Stimulated activated naive CD8-positive, alpha-beta T cell treated with anti-CD3 and anti-CD28 coated beads, Interleukin-15, amount 100 ng/mL, for 72 hours (primary cell): ENCODE measurements at regions not wholly inside any gene's neighbourhood (a gene's known extent, or its start where the extent isn't known, plus 50 kb on each side); places are given as distances from the start of the nearest gene placed in this dataset.

Experiments used
- ATAC-seq: fragments of 150-1000 bp; cut with Tn5 transposase; 2 replicates; pipeline ENCODE4 v1.10.0; 2021; ENCODE audit warnings: mild to moderate bottlenecking, moderate library complexity
- DNase-seq, 2 donors: peaks; one replicate each; pipeline ENCODE4 v3.0.0; 2021 to 2022
- H3K27ac Mint-ChIP-seq, 2 donors: one replicate each; pipeline ENCODE4 v1.8.0; 2022; ENCODE audit warnings: mild to moderate bottlenecking in 2 of 2, mixed read lengths in 2 of 2, moderate library complexity in 2 of 2
- H3K27me3 Mint-ChIP-seq: one replicate; pipeline ENCODE4 v1.8.0; 2022; ENCODE audit warnings: mixed read lengths
- H3K4me1 Mint-ChIP-seq: one replicate; pipeline ENCODE4 v1.8.0; 2022; ENCODE audit warnings: mild to moderate bottlenecking, mixed read lengths
- H3K4me3 Mint-ChIP-seq, 2 donors: one replicate each; pipeline ENCODE4 v1.8.0; 2022; ENCODE audit warnings: mild to moderate bottlenecking in 2 of 2, mixed read lengths in 2 of 2, moderate library complexity in 1 of 2
- H3K9me3 Mint-ChIP-seq, 2 donors: one replicate each; pipeline ENCODE4 v1.8.0; 2022; ENCODE audit warnings: mixed read lengths in 2 of 2

- DNase-seq (no peak), ATAC-seq (no peak)
- Mint-ChIP-seq H3K4me3 (no peak overlapping the region), H3K4me1 (no peaks in the 10 kb centered on the region), H3K27ac (no peak overlapping the region), H3K27me3 (no peaks in the 10 kb centered on the region), H3K9me3 (peaks cover 0 to 5% of the 10 kb centered on the region in 2 donors)
Observed at GRCh38 chr3:99352811-99353210, 285.6 kb upstream of the COL8A1 start.

GRCh38 chr3:99351122-99351521 is 287.3 kb upstream of the COL8A1 start:
- ATAC-seq (no peak), DNase-seq (no peak)
- no peak overlapping the region for H3K27ac Mint-ChIP-seq
- H3K27me3 Mint-ChIP-seq: no peaks in the 10 kb centered on the region
- H3K9me3 Mint-ChIP-seq: no peaks in the 10 kb centered on the region
- no peaks in the 10 kb centered on the region for H3K4me1 Mint-ChIP-seq
- no peak overlapping the region for H3K4me3 Mint-ChIP-seq

DNA sequence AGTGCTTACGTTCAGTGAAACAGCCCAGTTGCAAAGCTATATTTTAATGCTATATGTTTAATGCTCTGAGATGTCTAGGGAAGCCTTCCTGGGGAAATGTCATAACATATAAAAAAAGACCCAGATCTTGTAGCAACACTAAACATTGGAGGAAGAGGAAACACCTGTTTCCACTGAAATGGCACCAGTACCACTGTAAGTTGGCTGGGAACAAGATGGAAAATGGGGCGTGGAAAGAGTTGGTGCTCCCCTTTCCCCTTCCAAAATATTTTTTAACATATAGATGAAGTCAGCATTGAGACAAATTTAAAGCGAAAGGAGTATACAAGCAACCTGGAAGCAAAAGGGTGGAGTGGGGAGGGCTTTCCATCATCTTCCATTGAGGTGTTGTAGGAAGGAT is 289.9 kb upstream of the COL8A1 start:
- Mint-ChIP-seq H3K9me3 (no peaks in the 10 kb centered on the region), H3K4me3 (no peak overlapping the region), H3K27ac (no peak overlapping the region), H3K27me3 (no peaks in the 10 kb centered on the region), H3K4me1 (no peaks in the 10 kb centered on the region)
- no peak for ATAC-seq
- no peak for DNase-seq

DNA sequence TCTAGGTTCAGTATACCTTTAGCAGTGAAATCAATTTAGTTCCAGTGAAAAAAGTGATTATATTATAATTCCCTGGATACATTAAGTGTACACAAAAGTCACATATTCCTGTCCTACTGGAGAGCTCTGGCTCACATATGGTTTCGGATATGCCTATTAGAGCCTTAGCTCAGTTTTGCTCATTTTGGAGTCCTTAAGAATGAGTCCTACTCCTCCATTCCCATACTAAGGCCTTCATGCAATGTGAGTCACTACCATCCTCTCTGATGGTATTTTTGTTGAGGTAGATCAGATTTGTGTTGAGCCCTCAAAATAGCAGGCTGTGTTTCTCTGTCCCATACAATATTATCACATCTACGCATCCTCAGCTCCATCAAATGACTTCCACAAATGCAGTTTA is 294.2 kb upstream of the COL8A1 start:
- ATAC-seq (no peak), DNase-seq (no peak)
- no peak overlapping the region for H3K27ac Mint-ChIP-seq
- H3K4me1 Mint-ChIP-seq: no peaks in the 10 kb centered on the region
- H3K4me3 Mint-ChIP-seq: no peak overlapping the region
- H3K27me3 Mint-ChIP-seq: no peaks in the 10 kb centered on the region
- peaks cover 0 to 8% of the 10 kb centered on the region in 2 donors for H3K9me3 Mint-ChIP-seq

DNA sequence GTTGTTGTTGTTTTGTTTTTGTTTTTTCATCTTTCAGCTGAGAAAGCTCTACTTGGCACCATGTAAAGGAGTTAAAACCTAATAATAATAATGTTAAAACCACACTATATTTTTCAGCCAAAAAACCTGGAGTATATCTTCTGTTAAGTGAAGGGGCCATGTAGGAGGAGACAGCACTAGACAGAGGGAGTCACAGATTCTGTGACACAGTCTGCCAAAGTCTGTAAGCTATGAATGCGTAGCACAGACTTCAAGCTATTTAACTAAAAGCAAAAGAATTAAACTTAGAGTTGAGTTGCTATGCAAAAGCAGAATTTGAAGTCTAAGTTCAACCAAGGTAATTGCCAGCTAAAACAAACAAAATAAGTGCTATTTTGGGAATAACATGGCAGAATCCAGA is 296.0 kb upstream of the COL8A1 start:
- no peak for DNase-seq
- H3K27ac Mint-ChIP-seq: no peak overlapping the region
- H3K4me1 Mint-ChIP-seq: no peaks in the 10 kb centered on the region
- H3K4me3 Mint-ChIP-seq: no peak overlapping the region
- no peaks in the 10 kb centered on the region for H3K27me3 Mint-ChIP-seq
- no peak for ATAC-seq
- H3K9me3 Mint-ChIP-seq: peaks cover 0 to 8% of the 10 kb centered on the region in 2 donors

GRCh38 chr3:99339222-99339621 is 299.2 kb upstream of the COL8A1 start:
- Mint-ChIP-seq H3K4me3 (no peak overlapping the region), H3K9me3 (peaks cover 0 to 13% of the 10 kb centered on the region in 2 donors), H3K4me1 (no peaks in the 10 kb centered on the region), H3K27me3 (no peaks in the 10 kb centered on the region), H3K27ac (no peak overlapping the region)
- DNase-seq (no peak), ATAC-seq (no peak)

GRCh38 chr3:99332718-99333117 is 305.7 kb upstream of the COL8A1 start:
- Mint-ChIP-seq H3K27me3 (no peaks in the 10 kb centered on the region), H3K9me3 (peaks cover 0 to 7% of the 10 kb centered on the region in 2 donors), H3K4me1 (no peaks in the 10 kb centered on the region), H3K27ac (no peak overlapping the region), H3K4me3 (no peak overlapping the region)
- no peak for DNase-seq
- no peak for ATAC-seq

DNA sequence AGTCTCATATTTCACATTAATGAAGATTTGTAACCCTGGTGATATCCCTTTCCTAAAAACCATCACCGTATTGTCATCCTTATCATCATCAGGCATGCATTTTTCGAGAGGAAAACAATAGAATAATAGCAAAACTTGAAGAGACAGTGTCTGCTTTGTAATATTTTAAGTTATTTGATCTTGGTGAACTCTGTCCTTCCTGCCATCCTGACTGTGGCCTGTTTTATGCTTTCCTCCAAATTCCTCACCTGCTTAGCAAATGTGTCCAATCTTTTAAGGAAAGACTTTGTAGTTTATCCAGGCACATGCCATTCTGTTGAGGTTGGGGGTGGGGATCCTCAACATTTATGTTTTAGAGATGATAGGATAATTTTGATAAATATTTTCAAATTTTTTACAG is 306.1 kb upstream of the COL8A1 start:
- H3K9me3 Mint-ChIP-seq: peaks cover 1 to 7% of the 10 kb centered on the region in 2 donors
- no peaks in the 10 kb centered on the region for H3K27me3 Mint-ChIP-seq
- no peak for ATAC-seq
- DNase-seq: no peak
- no peak overlapping the region for H3K4me3 Mint-ChIP-seq
- H3K27ac Mint-ChIP-seq: no peak overlapping the region
- H3K4me1 Mint-ChIP-seq: no peaks in the 10 kb centered on the region

- no peaks in the 10 kb centered on the region for H3K4me1 Mint-ChIP-seq
- H3K27ac Mint-ChIP-seq: no peak overlapping the region
- H3K27me3 Mint-ChIP-seq: no peaks in the 10 kb centered on the region
- no peak for DNase-seq
- ATAC-seq: no peak
- H3K9me3 Mint-ChIP-seq: peaks cover 4 to 7% of the 10 kb centered on the region in 2 donors
- H3K4me3 Mint-ChIP-seq: no peak overlapping the region
Observed at GRCh38 chr3:99330924-99331532, 307.4 kb upstream of the COL8A1 start.

- Mint-ChIP-seq H3K27ac (no peak overlapping the region), H3K4me3 (no peak overlapping the region), H3K4me1 (no peaks in the 10 kb centered on the region), H3K27me3 (no peaks in the 10 kb centered on the region), H3K9me3 (peaks cover 4 to 7% of the 10 kb centered on the region in 2 donors)
- DNase-seq: no peak
- ATAC-seq: no peak
Observed at GRCh38 chr3:99330281-99330680, 308.1 kb upstream of the COL8A1 start.

- H3K27ac Mint-ChIP-seq: no peak overlapping the region
- DNase-seq: no peak
- H3K9me3 Mint-ChIP-seq: peaks cover 0 to 4% of the 10 kb centered on the region in 2 donors
- H3K27me3 Mint-ChIP-seq: no peaks in the 10 kb centered on the region
- no peaks in the 10 kb centered on the region for H3K4me1 Mint-ChIP-seq
- ATAC-seq: no peak
- no peak overlapping the region for H3K4me3 Mint-ChIP-seq
Observed at GRCh38 chr3:99325402-99325801, 313.0 kb upstream of the COL8A1 start.

DNA sequence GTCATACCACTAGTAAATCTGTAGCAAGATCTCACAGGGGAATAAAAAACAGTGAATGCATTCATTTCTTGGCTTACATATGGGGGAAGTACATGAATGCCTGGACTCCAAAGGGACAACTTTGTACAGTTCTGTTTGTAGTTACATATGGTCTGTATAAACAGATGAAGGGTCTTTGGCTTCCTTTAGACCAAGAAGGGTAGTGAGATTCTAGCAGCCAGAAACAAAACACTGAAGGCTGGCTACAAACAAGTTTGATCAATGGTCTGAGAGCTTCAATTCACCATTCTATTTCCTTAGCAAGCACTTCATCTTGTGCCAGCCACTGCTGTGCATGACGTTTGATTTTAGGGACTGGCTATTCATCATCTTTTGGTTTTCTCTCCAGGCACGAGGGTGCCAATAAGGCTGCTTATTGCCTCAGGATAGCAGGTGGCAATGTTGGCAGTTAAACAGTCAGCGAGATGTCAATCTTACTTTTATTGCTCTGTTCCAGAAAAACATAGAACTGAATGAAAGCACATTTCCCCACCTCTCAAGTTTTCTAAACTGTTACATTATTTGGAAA is 313.7 kb upstream of the COL8A1 start:
- Mint-ChIP-seq H3K27ac (no peak overlapping the region), H3K4me3 (no peak overlapping the region), H3K4me1 (no peaks in the 10 kb centered on the region), H3K27me3 (no peaks in the 10 kb centered on the region), H3K9me3 (peaks cover 0 to 4% of the 10 kb centered on the region in 2 donors)
- DNase-seq: no peak
- no peak for ATAC-seq

GRCh38 chr3:99323940-99324339 is 314.5 kb upstream of the COL8A1 start:
- Mint-ChIP-seq H3K4me3 (no peak overlapping the region), H3K27ac (no peak overlapping the region), H3K9me3 (peaks cover 0 to 4% of the 10 kb centered on the region in 2 donors), H3K27me3 (no peaks in the 10 kb centered on the region), H3K4me1 (no peaks in the 10 kb centered on the region)
- no peak for ATAC-seq
- DNase-seq: no peak

GRCh38 chr3:99322551-99322950 is 315.8 kb upstream of the COL8A1 start:
- H3K27ac Mint-ChIP-seq: no peak overlapping the region

DNA sequence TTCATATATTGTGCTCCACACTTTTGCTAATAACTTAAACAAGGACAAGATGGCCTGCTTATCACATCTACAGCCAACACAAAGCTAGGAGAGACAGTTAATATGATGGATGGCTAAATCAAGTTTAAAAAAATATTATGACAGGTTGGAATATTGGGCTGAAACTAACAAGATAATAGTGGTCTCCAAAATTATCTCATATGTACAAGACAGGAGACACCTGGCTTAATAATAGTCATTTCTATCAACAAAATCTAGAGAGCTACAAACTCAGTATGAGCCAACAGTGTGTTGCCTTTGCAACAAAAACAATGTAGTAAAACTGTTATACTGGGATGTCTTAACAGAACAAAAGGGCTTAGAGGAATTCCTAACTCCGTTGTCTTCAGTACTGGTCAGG is 317.1 kb upstream of the COL8A1 start:
- Mint-ChIP-seq H3K4me3 (no peak overlapping the region), H3K4me1 (no peaks in the 10 kb centered on the region), H3K27ac (no peak overlapping the region)

More at GRCh38 chr3:99322551-99322950, 315.8 kb upstream of the COL8A1 start:
- DNase-seq (no peak), ATAC-seq (no peak)
- Mint-ChIP-seq H3K4me3 (no peak overlapping the region), H3K9me3 (peaks cover 0 to 4% of the 10 kb centered on the region in 2 donors), H3K4me1 (no peaks in the 10 kb centered on the region), H3K27me3 (no peaks in the 10 kb centered on the region)

GRCh38 chr3:99319961-99320360 is 318.4 kb upstream of the COL8A1 start:
- DNase-seq (no peak), ATAC-seq (no peak)
- Mint-ChIP-seq H3K27ac (peak overlapping the region in 1 of 2 donors; percentile 7), H3K27me3 (no peaks in the 10 kb centered on the region), H3K4me3 (no peak overlapping the region), H3K9me3 (no peaks in the 10 kb centered on the region), H3K4me1 (no peaks in the 10 kb centered on the region)

More for the DNA sequence above, 317.1 kb upstream of the COL8A1 start:
- no peaks in the 10 kb centered on the region for H3K9me3 Mint-ChIP-seq
- DNase-seq (no peak), ATAC-seq (no peak)
- H3K27me3 Mint-ChIP-seq: no peaks in the 10 kb centered on the region

GRCh38 chr3:99319450-99319849 is 318.9 kb upstream of the COL8A1 start:
- H3K4me1 Mint-ChIP-seq: no peaks in the 10 kb centered on the region
- no peak overlapping the region for H3K27ac Mint-ChIP-seq
- no peaks in the 10 kb centered on the region for H3K9me3 Mint-ChIP-seq
- ATAC-seq: no peak
- no peak overlapping the region for H3K4me3 Mint-ChIP-seq
- no peak for DNase-seq
- no peaks in the 10 kb centered on the region for H3K27me3 Mint-ChIP-seq
